Epithelial cell of proximal tubule (primary cell): ENCODE measurements at regions not wholly inside any gene's neighbourhood (a gene's known extent, or its start where the extent isn't known, plus 50 kb on each side); places are given as distances from the start of the nearest gene placed in this dataset.
"Not testable (repeated sequence)": the region's sequence is repeated elsewhere in the genome, so short reads cannot be mapped to it uniquely, and the experiment has no call there.

Experiments
- DNase-seq: peaks from one replicate; pipeline ENCODE4 v3.0.0-alpha.2; 2011; ENCODE audit warnings: low read depth
- H3K4me3 ChIP-seq: 2 replicates; pipeline ENCODE4 v1.5.1; 2011; ENCODE audit warnings: low read depth, mild to moderate bottlenecking, low read length
- TF ChIP-seq, protein P1 (sequence below): conservative IDR thresholded peaks from 2 replicates; pipeline ENCODE4 v1.5.1; 2012; ENCODE audit warnings: low read depth, mild to moderate bottlenecking, low read length

- H3K4me3 ChIP-seq: no peak overlapping the region
Measured at GRCh38 chr6:140653506-140653905, 1279.1 kb upstream of the CITED2 start.

DNA sequence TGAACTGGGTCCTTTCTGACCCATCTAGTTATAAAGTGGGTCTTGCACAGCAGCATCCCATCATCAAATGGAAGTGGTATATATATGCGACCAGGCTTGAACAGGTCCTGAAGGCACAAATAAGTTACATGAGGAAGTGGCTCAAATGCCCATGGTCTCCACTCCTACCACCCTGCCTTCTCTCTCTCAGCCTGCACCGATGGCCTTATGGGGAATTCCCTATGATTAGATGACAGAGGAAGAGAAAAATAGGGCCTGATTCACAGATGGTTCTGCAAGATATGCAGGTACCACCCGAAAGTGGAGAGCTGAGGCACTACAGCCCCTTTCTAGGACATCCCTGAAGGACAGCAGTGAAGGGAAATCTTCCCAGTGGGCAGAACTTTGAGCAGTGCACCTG is 1275.1 kb upstream of the CITED2 start:
- not testable (repeated sequence) for H3K4me3 ChIP-seq, DNase-seq

More at GRCh38 chr6:140653506-140653905, 1279.1 kb upstream of the CITED2 start:
- DNase-seq: no peak
- TF ChIP-seq, protein P1, sequence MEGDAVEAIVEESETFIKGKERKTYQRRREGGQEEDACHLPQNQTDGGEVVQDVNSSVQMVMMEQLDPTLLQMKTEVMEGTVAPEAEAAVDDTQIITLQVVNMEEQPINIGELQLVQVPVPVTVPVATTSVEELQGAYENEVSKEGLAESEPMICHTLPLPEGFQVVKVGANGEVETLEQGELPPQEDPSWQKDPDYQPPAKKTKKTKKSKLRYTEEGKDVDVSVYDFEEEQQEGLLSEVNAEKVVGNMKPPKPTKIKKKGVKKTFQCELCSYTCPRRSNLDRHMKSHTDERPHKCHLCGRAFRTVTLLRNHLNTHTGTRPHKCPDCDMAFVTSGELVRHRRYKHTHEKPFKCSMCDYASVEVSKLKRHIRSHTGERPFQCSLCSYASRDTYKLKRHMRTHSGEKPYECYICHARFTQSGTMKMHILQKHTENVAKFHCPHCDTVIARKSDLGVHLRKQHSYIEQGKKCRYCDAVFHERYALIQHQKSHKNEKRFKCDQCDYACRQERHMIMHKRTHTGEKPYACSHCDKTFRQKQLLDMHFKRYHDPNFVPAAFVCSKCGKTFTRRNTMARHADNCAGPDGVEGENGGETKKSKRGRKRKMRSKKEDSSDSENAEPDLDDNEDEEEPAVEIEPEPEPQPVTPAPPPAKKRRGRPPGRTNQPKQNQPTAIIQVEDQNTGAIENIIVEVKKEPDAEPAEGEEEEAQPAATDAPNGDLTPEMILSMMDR: no peak

- not testable (repeated sequence) for DNase-seq, H3K4me3 ChIP-seq
Measured at GRCh38 chr6:140647322-140647721, 1272.9 kb upstream of the CITED2 start.

DNA sequence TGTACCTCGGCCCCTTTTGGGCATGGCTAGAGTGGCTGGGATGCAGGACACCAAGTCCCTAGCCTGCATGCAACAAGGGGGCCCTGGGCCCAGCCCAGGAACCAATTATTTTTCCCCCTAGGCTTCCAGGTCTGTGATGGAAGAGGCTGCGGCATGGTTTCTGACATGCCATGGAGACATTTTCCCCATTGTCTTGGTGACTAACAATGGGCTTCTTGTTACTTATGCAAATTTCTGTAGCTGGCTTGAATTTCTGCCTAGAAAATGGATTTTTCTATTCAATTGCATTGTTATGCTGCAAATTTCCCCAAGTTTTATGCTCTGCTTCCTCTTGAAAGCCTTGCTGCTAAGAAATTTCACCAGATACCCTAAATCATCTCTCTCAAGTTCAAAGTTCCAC is 1269.6 kb upstream of the CITED2 start:
- no peak for DNase-seq
- TF ChIP-seq, protein P1: no peak
- H3K4me3 ChIP-seq: no peak overlapping the region

DNA sequence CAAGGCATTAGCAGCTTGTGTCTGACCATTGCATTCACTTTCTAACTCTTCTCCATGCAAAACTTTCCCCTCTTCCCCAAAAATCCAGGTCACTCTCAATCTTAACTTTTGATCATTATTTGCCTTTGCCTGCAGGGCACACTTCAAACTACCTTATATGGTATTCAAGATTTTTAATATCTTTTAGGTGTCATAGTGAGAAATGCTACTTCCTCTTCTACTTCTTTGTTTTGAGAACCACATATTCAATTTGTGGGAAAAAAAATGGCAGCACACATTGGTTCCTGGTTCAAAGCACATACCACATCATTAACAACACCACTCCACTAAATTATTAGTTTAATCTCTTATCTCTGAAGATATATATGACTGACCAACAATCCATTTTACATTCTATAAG is 1267.0 kb upstream of the CITED2 start:
- no peak overlapping the region for H3K4me3 ChIP-seq
- TF ChIP-seq, protein P1: no peak
- DNase-seq: no peak

DNA sequence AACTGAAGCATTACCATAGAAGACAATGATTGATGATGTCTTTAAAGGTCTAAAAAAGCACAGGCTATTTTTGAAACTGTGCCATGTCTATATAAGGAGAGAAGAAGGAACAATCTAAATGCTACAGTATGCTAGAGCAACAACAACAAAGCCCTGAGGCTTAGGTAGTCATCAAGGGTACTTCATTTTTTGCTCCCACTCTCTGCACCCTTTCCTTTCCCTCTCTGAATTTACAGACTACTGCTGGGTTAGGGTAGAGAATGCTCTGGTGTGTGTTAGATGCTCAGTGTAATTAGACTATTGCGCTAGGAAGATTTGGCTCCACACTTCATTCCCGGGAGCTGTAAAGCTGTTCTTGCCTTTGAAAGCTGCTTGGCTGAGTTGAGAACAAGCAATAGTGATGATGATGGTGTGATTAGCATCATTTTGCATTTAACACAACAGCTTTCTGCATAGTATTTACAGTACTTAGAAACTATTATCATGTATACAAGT is 1262.5 kb upstream of the CITED2 start:
- H3K4me3 ChIP-seq: no peak overlapping the region
- TF ChIP-seq, protein P1: no peak
- DNase-seq: no peak

DNA sequence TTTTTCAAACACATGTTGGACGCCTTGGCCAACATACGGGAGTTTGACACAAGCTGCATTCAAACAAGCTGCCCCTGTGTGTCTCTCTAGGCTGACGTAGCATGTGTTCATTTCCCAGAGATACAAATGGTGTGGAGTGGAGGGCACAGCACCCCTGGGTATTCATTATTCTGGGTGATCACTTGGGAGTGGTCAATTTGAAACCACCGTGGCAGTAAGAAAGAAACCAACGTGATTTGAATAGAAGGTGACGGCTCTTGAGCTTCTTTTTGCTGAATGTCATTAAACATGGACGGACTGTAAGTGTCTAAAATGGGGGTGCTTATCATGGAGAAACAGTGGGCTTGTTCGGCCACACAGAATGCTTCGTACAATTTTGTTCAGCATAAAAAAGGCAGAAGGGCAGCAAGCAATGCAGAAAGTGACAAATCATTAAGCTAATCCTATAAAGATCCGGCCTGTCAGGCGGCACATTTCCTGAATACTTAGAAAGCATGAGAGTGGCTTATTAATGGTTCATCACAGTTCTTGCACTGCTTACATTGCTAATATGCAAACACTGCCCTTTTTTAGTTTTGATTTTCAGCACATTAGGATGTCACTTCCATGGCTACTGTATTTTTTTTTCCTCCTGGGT is 1261.9 kb upstream of the CITED2 start:
- no peak overlapping the region for H3K4me3 ChIP-seq
- DNase-seq: no peak
- TF ChIP-seq, protein P1: no peak

- H3K4me3 ChIP-seq: no peak overlapping the region
- TF ChIP-seq, protein P1: no peak
- no peak for DNase-seq
Measured at GRCh38 chr6:140627002-140627401, 1252.6 kb upstream of the CITED2 start.
